ENCODE measurements at regions not wholly inside any gene's neighbourhood (a gene's known extent, or its start where the extent isn't known, plus 50 kb on each side); places are given as distances from the start of the nearest gene placed in this dataset.

GRCh38 chr12:17137396-17137795 lies 531.4 kb upstream of the LMO3 start:
- no peak for ATAC-seq
- TF ChIP-seq, protein P1, sequence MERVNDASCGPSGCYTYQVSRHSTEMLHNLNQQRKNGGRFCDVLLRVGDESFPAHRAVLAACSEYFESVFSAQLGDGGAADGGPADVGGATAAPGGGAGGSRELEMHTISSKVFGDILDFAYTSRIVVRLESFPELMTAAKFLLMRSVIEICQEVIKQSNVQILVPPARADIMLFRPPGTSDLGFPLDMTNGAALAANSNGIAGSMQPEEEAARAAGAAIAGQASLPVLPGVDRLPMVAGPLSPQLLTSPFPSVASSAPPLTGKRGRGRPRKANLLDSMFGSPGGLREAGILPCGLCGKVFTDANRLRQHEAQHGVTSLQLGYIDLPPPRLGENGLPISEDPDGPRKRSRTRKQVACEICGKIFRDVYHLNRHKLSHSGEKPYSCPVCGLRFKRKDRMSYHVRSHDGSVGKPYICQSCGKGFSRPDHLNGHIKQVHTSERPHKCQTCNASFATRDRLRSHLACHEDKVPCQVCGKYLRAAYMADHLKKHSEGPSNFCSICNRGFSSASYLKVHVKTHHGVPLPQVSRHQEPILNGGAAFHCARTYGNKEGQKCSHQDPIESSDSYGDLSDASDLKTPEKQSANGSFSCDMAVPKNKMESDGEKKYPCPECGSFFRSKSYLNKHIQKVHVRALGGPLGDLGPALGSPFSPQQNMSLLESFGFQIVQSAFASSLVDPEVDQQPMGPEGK (CRISPR knock-in tag; IDR thresholded peaks at IDR 0.05; ENCODE audit: borderline replicate concordance) = no peak
- TF ChIP-seq ZFP3 (CRISPR knock-in tag; IDR thresholded peaks at IDR 0.05) (no peak), ISL1 (CRISPR knock-in tag; IDR thresholded peaks at IDR 0.05) (no peak), GLIS3 (CRISPR knock-in tag; IDR thresholded peaks at IDR 0.05) (no peak), ZC3H10 (CRISPR knock-in tag; IDR thresholded peaks at IDR 0.05) (no peak), ARNTL (CRISPR knock-in tag; IDR thresholded peaks at IDR 0.05; ENCODE audit: borderline replicate concordance, low read depth) (no peak), TSHZ2 (CRISPR knock-in tag; IDR thresholded peaks at IDR 0.05) (no peak), SNAI2 (CRISPR knock-in tag; IDR thresholded peaks at IDR 0.05) (no peak), CSDC2 (CRISPR knock-in tag; IDR thresholded peaks at IDR 0.05) (no peak)
- TF ChIP-seq, protein P2, sequence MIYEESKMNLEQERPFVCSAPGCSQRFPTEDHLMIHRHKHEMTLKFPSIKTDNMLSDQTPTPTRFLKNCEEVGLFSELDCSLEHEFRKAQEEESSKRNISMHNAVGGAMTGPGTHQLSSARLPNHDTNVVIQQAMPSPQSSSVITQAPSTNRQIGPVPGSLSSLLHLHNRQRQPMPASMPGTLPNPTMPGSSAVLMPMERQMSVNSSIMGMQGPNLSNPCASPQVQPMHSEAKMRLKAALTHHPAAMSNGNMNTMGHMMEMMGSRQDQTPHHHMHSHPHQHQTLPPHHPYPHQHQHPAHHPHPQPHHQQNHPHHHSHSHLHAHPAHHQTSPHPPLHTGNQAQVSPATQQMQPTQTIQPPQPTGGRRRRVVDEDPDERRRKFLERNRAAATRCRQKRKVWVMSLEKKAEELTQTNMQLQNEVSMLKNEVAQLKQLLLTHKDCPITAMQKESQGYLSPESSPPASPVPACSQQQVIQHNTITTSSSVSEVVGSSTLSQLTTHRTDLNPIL (CRISPR knock-in tag; IDR thresholded peaks at IDR 0.05; ENCODE audit: low read depth) = no peak

GRCh38 chr12:17134315-17134714 lies 528.4 kb upstream of the LMO3 start:
- no peak for TF ChIP-seq TSHZ2 (CRISPR knock-in tag; IDR thresholded peaks at IDR 0.05)
- TF ChIP-seq ZFP3 (CRISPR knock-in tag; IDR thresholded peaks at IDR 0.05) = no peak
- no peak for TF ChIP-seq SNAI2 (CRISPR knock-in tag; IDR thresholded peaks at IDR 0.05)
- TF ChIP-seq BACH2 (CRISPR knock-in tag; IDR thresholded peaks at IDR 0.05; ENCODE audit: borderline replicate concordance) = no peak
- TF ChIP-seq ZNF70 (CRISPR knock-in tag; IDR thresholded peaks at IDR 0.05) = no peak
- TF ChIP-seq CSRNP3 (CRISPR knock-in tag; IDR thresholded peaks at IDR 0.05) = no peak
- TF ChIP-seq RARB (CRISPR knock-in tag; IDR thresholded peaks at IDR 0.05) = no peak
- no peak for TF ChIP-seq CSDC2 (CRISPR knock-in tag; IDR thresholded peaks at IDR 0.05)
- no peak for TF ChIP-seq GLIS3 (CRISPR knock-in tag; IDR thresholded peaks at IDR 0.05)
- no peak for TF ChIP-seq ZC3H10 (CRISPR knock-in tag; IDR thresholded peaks at IDR 0.05)
- TF ChIP-seq, protein P3, sequence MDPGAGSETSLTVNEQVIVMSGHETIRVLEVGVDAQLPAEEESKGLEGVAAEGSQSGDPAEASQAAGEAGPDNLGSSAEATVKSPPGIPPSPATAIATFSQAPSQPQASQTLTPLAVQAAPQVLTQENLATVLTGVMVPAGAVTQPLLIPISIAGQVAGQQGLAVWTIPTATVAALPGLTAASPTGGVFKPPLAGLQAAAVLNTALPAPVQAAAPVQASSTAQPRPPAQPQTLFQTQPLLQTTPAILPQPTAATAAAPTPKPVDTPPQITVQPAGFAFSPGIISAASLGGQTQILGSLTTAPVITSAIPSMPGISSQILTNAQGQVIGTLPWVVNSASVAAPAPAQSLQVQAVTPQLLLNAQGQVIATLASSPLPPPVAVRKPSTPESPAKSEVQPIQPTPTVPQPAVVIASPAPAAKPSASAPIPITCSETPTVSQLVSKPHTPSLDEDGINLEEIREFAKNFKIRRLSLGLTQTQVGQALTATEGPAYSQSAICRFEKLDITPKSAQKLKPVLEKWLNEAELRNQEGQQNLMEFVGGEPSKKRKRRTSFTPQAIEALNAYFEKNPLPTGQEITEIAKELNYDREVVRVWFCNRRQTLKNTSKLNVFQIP (CRISPR knock-in tag; IDR thresholded peaks at IDR 0.05; ENCODE audit: borderline replicate concordance, low read depth) = no peak
- TF ChIP-seq OSR1 (CRISPR knock-in tag; IDR thresholded peaks at IDR 0.05) = no peak
- TF ChIP-seq, protein P1 (CRISPR knock-in tag; IDR thresholded peaks at IDR 0.05; ENCODE audit: borderline replicate concordance) = no peak
- TF ChIP-seq TCF4 (CRISPR knock-in tag; IDR thresholded peaks at IDR 0.05; ENCODE audit: borderline replicate concordance) = no peak
- TF ChIP-seq TOX (CRISPR knock-in tag; IDR thresholded peaks at IDR 0.05; ENCODE audit: borderline replicate concordance) = no peak
- TF ChIP-seq ZNF8 (CRISPR knock-in tag; IDR thresholded peaks at IDR 0.05) = no peak
- ATAC-seq = no peak

Data from SK-N-SH treated with all-trans-retinoic acid at 6 μM for 48 hours (cell line).